ENCODE measurements at regions not wholly inside any gene's neighbourhood (a gene's known extent, or its start where the extent isn't known, plus 50 kb on each side); places are given as distances from the start of the nearest gene placed in this dataset.

GRCh38 chr10:128960517-128960916 is 506.5 kb upstream of the MGMT start:
- Histone ChIP-seq H3K36me3 (ENCODE audit: insufficient read depth, low read length) (no peaks in the 10 kb centered on the region), H4K20me1 (ENCODE audit: insufficient read depth, low read depth, low read length) (no peaks in the 10 kb centered on the region), H3K27me3 (ENCODE audit: low read length) (no peaks in the 10 kb centered on the region), H3K27ac (ENCODE audit: low read length) (no peak overlapping the region), H3K4me1 (ENCODE audit: low read length) (no peaks in the 10 kb centered on the region), H3K4me2 (ENCODE audit: low read depth, low read length, poor library complexity, severe bottlenecking) (no peak overlapping the region), H2AFZ (ENCODE audit: low read length) (no peak overlapping the region), H3K9me3 (ENCODE audit: low read length) (no peaks in the 10 kb centered on the region), H3K9ac (ENCODE audit: low read length) (no peak overlapping the region), H3K4me3 (ENCODE audit: low read length) (no peak overlapping the region), H3K79me2 (ENCODE audit: low read length) (no peaks in the 10 kb centered on the region), H3K9me2 (replicated peaks; ENCODE audit: insufficient read depth, low read length) (no peaks in the 10 kb centered on the region)
- DNase-seq, result no peak

GRCh38 chr10:128962182-128962581 is 504.9 kb upstream of the MGMT start:
- no peaks in the 10 kb centered on the region for H3K9me3 ChIP-seq (ENCODE audit: low read length)
- H2AFZ ChIP-seq (ENCODE audit: low read length), result no peak overlapping the region
- no peaks in the 10 kb centered on the region for H3K4me1 ChIP-seq (ENCODE audit: low read length)
- H3K9me2 ChIP-seq (replicated peaks; ENCODE audit: insufficient read depth, low read length), result no peaks in the 10 kb centered on the region
- no peak overlapping the region for H3K27ac ChIP-seq (ENCODE audit: low read length)
- H3K4me2 ChIP-seq (ENCODE audit: low read depth, low read length, poor library complexity, severe bottlenecking), result no peak overlapping the region
- no peaks in the 10 kb centered on the region for H4K20me1 ChIP-seq (ENCODE audit: insufficient read depth, low read depth, low read length)
- H3K27me3 ChIP-seq (ENCODE audit: low read length), result no peaks in the 10 kb centered on the region
- no peaks in the 10 kb centered on the region for H3K79me2 ChIP-seq (ENCODE audit: low read length)
- H3K36me3 ChIP-seq (ENCODE audit: insufficient read depth, low read length), result no peaks in the 10 kb centered on the region
- no peak for DNase-seq
- no peak overlapping the region for H3K9ac ChIP-seq (ENCODE audit: low read length)
- no peak overlapping the region for H3K4me3 ChIP-seq (ENCODE audit: low read length)

GRCh38 chr10:128963211-128964099 is 503.6 kb upstream of the MGMT start:
- Histone ChIP-seq H2AFZ (ENCODE audit: low read length) (no peak overlapping the region), H3K4me1 (ENCODE audit: low read length) (no peaks in the 10 kb centered on the region), H4K20me1 (ENCODE audit: insufficient read depth, low read depth, low read length) (no peaks in the 10 kb centered on the region), H3K9me3 (ENCODE audit: low read length) (no peaks in the 10 kb centered on the region), H3K79me2 (ENCODE audit: low read length) (no peaks in the 10 kb centered on the region), H3K27ac (ENCODE audit: low read length) (no peak overlapping the region), H3K4me2 (ENCODE audit: low read depth, low read length, poor library complexity, severe bottlenecking) (no peak overlapping the region), H3K36me3 (ENCODE audit: insufficient read depth, low read length) (no peaks in the 10 kb centered on the region), H3K9ac (ENCODE audit: low read length) (no peak overlapping the region), H3K9me2 (replicated peaks; ENCODE audit: insufficient read depth, low read length) (no peaks in the 10 kb centered on the region), H3K4me3 (ENCODE audit: low read length) (no peak overlapping the region), H3K27me3 (ENCODE audit: low read length) (no peaks in the 10 kb centered on the region)
- DNase-seq, result no peak

- Histone ChIP-seq H3K27ac (ENCODE audit: low read length) (no peak overlapping the region), H2AFZ (ENCODE audit: low read length) (no peak overlapping the region), H3K9me3 (ENCODE audit: low read length) (no peaks in the 10 kb centered on the region), H3K79me2 (ENCODE audit: low read length) (no peaks in the 10 kb centered on the region), H3K4me1 (ENCODE audit: low read length) (no peaks in the 10 kb centered on the region), H3K27me3 (ENCODE audit: low read length) (no peaks in the 10 kb centered on the region), H3K4me2 (ENCODE audit: low read depth, low read length, poor library complexity, severe bottlenecking) (no peak overlapping the region), H4K20me1 (ENCODE audit: insufficient read depth, low read depth, low read length) (no peaks in the 10 kb centered on the region), H3K9me2 (replicated peaks; ENCODE audit: insufficient read depth, low read length) (no peaks in the 10 kb centered on the region), H3K36me3 (ENCODE audit: insufficient read depth, low read length) (no peaks in the 10 kb centered on the region), H3K4me3 (ENCODE audit: low read length) (no peak overlapping the region), H3K9ac (ENCODE audit: low read length) (no peak overlapping the region)
- DNase-seq, result no peak
Measured at GRCh38 chr10:128964100-128964403, 503.0 kb upstream of the MGMT start.

GRCh38 chr10:128967980-128968756 is 498.9 kb upstream of the MGMT start:
- Histone ChIP-seq H3K36me3 (ENCODE audit: insufficient read depth, low read length) (no peaks in the 10 kb centered on the region), H3K79me2 (ENCODE audit: low read length) (no peaks in the 10 kb centered on the region), H2AFZ (ENCODE audit: low read length) (no peak overlapping the region), H3K4me1 (ENCODE audit: low read length) (no peaks in the 10 kb centered on the region), H3K27me3 (ENCODE audit: low read length) (no peaks in the 10 kb centered on the region), H3K27ac (ENCODE audit: low read length) (no peak overlapping the region), H3K4me2 (ENCODE audit: low read depth, low read length, poor library complexity, severe bottlenecking) (no peak overlapping the region), H3K9ac (ENCODE audit: low read length) (no peak overlapping the region), H3K9me2 (replicated peaks; ENCODE audit: insufficient read depth, low read length) (no peaks in the 10 kb centered on the region), H4K20me1 (ENCODE audit: insufficient read depth, low read depth, low read length) (no peaks in the 10 kb centered on the region), H3K9me3 (ENCODE audit: low read length) (no peaks in the 10 kb centered on the region), H3K4me3 (ENCODE audit: low read length) (no peak overlapping the region)
- no peak for DNase-seq

GRCh38 chr10:128969551-128969950 is 497.5 kb upstream of the MGMT start:
- no peaks in the 10 kb centered on the region for H3K36me3 ChIP-seq (ENCODE audit: insufficient read depth, low read length)
- no peaks in the 10 kb centered on the region for H3K9me3 ChIP-seq (ENCODE audit: low read length)
- no peak overlapping the region for H3K9ac ChIP-seq (ENCODE audit: low read length)
- no peak for DNase-seq
- H3K4me3 ChIP-seq (ENCODE audit: low read length), result no peak overlapping the region
- no peak overlapping the region for H3K27ac ChIP-seq (ENCODE audit: low read length)
- H4K20me1 ChIP-seq (ENCODE audit: insufficient read depth, low read depth, low read length), result no peaks in the 10 kb centered on the region
- no peaks in the 10 kb centered on the region for H3K9me2 ChIP-seq (replicated peaks; ENCODE audit: insufficient read depth, low read length)
- H2AFZ ChIP-seq (ENCODE audit: low read length), result no peak overlapping the region
- H3K4me1 ChIP-seq (ENCODE audit: low read length), result no peaks in the 10 kb centered on the region
- H3K79me2 ChIP-seq (ENCODE audit: low read length), result no peaks in the 10 kb centered on the region
- no peaks in the 10 kb centered on the region for H3K27me3 ChIP-seq (ENCODE audit: low read length)
- H3K4me2 ChIP-seq (ENCODE audit: low read depth, low read length, poor library complexity, severe bottlenecking), result no peak overlapping the region

GRCh38 chr10:128971374-128972035 is 495.5 kb upstream of the MGMT start:
- Histone ChIP-seq H4K20me1 (ENCODE audit: insufficient read depth, low read depth, low read length) (no peaks in the 10 kb centered on the region), H3K79me2 (ENCODE audit: low read length) (no peaks in the 10 kb centered on the region), H3K9me2 (replicated peaks; ENCODE audit: insufficient read depth, low read length) (no peaks in the 10 kb centered on the region), H3K9me3 (ENCODE audit: low read length) (no peaks in the 10 kb centered on the region), H3K27ac (ENCODE audit: low read length) (no peak overlapping the region), H2AFZ (ENCODE audit: low read length) (no peak overlapping the region), H3K27me3 (ENCODE audit: low read length) (no peaks in the 10 kb centered on the region), H3K4me3 (ENCODE audit: low read length) (no peak overlapping the region), H3K36me3 (ENCODE audit: insufficient read depth, low read length) (no peaks in the 10 kb centered on the region), H3K9ac (ENCODE audit: low read length) (no peak overlapping the region), H3K4me1 (ENCODE audit: low read length) (no peaks in the 10 kb centered on the region), H3K4me2 (ENCODE audit: low read depth, low read length, poor library complexity, severe bottlenecking) (no peak overlapping the region)
- DNase-seq, result no peak

GRCh38 chr10:128972036-128972405 is 495.0 kb upstream of the MGMT start:
- H3K4me1 ChIP-seq (ENCODE audit: low read length), result no peaks in the 10 kb centered on the region
- H3K4me2 ChIP-seq (ENCODE audit: low read depth, low read length, poor library complexity, severe bottlenecking), result no peak overlapping the region
- H3K4me3 ChIP-seq (ENCODE audit: low read length), result no peak overlapping the region
- H4K20me1 ChIP-seq (ENCODE audit: insufficient read depth, low read depth, low read length), result no peaks in the 10 kb centered on the region
- H3K36me3 ChIP-seq (ENCODE audit: insufficient read depth, low read length), result no peaks in the 10 kb centered on the region
- H3K79me2 ChIP-seq (ENCODE audit: low read length), result no peaks in the 10 kb centered on the region
- no peak overlapping the region for H3K27ac ChIP-seq (ENCODE audit: low read length)
- no peak overlapping the region for H3K9ac ChIP-seq (ENCODE audit: low read length)
- no peaks in the 10 kb centered on the region for H3K9me3 ChIP-seq (ENCODE audit: low read length)
- H2AFZ ChIP-seq (ENCODE audit: low read length), result no peak overlapping the region
- H3K9me2 ChIP-seq (replicated peaks; ENCODE audit: insufficient read depth, low read length), result no peaks in the 10 kb centered on the region
- no peaks in the 10 kb centered on the region for H3K27me3 ChIP-seq (ENCODE audit: low read length)
- no peak for DNase-seq
